Epithelial cell of proximal tubule (primary cell): ENCODE measurements at regions not wholly inside any gene's neighbourhood (a gene's known extent, or its start where the extent isn't known, plus 50 kb on each side); places are given as distances from the start of the nearest gene placed in this dataset.

Experiments used
- DNase-seq: peaks from one replicate; pipeline ENCODE4 v3.0.0-alpha.2; 2011; ENCODE audit warnings: low read depth
- H3K4me3 ChIP-seq: 2 replicates; pipeline ENCODE4 v1.5.1; 2011; ENCODE audit warnings: low read depth, mild to moderate bottlenecking, low read length
- TF ChIP-seq, protein P1 (sequence below): conservative IDR thresholded peaks from 2 replicates; pipeline ENCODE4 v1.5.1; 2012; ENCODE audit warnings: low read depth, mild to moderate bottlenecking, low read length

DNA sequence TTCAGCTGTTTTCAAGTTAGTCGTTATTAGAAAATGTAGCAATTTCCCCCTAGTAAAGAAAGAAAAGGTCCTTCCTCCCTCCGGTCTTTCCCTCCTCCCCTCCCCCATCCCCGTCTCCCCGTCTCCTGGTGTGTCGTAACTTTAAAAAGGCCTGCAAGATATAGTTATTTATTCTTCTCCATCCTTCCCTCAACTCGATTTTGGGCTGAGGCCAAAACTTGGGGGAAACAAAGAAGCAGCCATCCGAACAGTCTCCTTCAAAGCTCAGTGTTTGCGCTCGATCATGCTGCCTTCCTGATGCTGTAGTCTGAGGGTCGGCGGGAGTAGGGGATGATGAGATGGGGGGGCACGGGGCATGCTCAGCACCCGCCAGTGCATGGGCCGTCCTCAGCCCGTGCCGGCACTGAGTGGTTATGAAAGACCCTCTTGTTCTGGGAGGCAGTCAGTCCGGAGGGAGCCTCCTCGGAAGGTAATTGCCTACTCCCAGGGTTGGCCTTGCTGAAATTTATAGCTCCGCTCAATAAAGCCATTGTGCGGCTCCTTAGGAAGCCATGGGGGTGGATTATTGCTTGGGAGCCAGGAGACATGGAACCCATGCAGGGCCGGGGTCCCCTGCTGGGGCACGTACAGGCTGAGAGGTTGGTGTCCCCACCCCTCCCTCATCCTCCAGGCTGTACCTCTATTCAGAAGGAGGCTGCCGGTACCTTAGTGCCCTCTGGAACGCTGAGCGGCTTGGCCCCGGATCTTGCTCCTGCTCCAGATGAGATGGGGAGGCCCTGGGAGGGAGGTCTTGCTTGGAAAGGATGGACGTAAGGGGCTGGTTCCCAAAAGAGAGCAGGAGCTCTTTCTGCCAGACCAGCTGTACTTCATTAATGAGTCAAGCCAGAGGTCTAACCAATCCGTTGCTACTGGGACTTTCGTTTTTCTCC, 212.7 kb upstream of the CADM1 start:
- TF ChIP-seq, protein P1, sequence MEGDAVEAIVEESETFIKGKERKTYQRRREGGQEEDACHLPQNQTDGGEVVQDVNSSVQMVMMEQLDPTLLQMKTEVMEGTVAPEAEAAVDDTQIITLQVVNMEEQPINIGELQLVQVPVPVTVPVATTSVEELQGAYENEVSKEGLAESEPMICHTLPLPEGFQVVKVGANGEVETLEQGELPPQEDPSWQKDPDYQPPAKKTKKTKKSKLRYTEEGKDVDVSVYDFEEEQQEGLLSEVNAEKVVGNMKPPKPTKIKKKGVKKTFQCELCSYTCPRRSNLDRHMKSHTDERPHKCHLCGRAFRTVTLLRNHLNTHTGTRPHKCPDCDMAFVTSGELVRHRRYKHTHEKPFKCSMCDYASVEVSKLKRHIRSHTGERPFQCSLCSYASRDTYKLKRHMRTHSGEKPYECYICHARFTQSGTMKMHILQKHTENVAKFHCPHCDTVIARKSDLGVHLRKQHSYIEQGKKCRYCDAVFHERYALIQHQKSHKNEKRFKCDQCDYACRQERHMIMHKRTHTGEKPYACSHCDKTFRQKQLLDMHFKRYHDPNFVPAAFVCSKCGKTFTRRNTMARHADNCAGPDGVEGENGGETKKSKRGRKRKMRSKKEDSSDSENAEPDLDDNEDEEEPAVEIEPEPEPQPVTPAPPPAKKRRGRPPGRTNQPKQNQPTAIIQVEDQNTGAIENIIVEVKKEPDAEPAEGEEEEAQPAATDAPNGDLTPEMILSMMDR: no peak
- H3K4me3 ChIP-seq: no peak overlapping the region
- DNase-seq: no peak

DNA sequence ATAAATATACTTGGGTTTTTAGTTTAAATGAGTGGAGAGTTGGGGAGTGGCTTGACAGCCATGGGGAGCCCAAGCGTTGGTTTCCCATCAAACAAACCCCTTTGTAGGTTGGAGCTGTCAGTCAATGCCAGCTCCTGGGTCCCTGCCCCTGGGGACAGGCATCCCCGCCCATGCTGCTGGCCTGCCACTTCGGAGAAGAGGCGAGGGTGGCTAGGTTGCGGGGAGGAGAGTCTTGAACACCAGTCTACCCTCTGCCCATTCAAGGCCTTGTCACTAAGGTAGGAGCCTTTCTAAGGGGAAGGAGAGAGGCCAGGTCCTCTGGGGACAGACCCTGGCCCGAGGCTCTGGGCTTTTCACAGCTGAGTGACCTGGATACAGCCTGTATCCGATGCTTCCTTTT, 211.9 kb upstream of the CADM1 start:
- DNase-seq: no peak
- TF ChIP-seq, protein P1: no peak
- no peak overlapping the region for H3K4me3 ChIP-seq

DNA sequence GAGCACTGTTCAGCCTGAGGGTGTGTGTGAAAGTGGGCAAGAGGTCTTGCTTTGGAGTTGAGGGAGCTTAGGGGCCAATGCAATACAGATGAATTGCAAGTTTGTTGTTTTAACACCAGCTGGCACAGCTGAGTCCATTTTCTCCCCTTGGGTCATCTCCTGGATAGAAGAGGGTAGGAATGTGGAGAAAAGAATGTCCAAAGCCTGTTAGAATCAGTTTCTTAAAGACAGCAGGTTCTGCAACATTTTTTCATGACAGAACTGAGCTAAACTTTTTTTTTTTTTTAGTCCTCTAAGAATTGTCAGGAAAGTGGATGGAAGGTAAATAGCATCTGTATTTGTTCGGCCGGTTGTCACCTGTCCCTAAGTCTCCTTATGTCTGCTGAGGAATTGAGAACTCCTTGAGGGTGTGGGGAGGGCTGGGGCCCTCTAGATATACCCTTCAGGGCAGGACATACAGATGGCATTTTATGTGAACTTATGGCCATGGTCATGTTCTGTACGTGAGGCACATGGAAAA, 211.1 kb upstream of the CADM1 start:
- TF ChIP-seq, protein P1: no peak
- no peak for DNase-seq
- no peak overlapping the region for H3K4me3 ChIP-seq

DNA sequence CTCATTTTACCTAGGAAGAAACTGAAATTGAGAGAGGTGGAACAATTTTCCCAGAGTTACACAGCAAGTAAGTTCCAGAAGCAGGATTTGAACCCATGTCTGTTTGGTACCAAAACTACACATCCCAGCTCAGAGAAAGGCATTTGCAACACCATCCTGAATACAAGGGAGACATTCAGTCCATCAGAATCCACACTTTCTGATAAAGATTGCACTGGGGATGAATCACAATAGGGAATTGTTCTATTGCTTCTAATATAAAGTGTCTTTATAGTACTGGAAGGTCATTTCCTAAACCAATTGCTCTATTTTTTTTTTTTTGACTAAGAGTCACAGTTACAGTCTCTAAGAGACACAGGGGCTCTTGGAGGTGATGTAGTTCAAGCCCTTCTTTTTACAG, 208.1 kb upstream of the CADM1 start:
- no peak for DNase-seq
- H3K4me3 ChIP-seq: no peak overlapping the region
- TF ChIP-seq, protein P1: no peak

DNA sequence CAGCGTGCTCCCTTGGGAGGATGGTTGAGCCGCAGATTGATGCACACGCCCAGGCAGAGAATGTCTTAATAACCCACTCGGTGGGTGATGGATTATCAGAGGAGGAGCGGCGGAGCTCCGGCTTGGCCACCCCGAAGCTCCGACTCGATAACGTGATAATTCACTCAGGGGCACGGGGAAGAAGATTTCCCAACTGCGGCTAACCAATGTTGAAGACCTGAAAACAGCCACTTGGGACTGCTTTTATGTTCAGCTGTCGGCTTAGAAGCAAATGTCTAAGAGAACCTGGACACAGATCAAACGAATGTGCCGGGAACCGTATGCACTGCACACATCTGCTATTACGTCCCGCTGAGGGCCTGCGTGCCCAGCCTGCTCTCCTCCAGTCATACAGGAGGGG, 206.8 kb upstream of the CADM1 start:
- no peak for DNase-seq
- TF ChIP-seq, protein P1: no peak
- no peak overlapping the region for H3K4me3 ChIP-seq

DNA sequence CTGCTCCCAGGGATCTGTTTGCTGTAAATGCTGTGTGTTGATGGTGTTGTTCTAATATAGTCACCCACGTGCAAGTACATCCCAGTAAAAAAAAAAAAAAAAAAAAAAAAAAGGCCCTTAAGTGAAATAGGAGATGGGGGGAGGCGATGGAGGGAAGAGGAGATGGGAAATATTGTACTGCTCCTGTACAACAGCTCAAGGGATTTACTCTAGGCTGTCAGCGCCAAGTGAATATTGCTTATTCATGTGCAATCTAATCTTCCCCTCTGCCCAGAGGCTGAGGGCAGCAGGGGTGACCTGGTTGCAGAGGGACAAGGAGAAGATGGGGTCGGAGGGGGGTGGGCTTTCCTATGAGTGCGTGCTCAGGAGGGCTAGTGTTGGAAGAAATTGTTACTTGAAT, 206.2 kb upstream of the CADM1 start:
- TF ChIP-seq, protein P1: no peak
- DNase-seq: no peak
- no peak overlapping the region for H3K4me3 ChIP-seq

DNA sequence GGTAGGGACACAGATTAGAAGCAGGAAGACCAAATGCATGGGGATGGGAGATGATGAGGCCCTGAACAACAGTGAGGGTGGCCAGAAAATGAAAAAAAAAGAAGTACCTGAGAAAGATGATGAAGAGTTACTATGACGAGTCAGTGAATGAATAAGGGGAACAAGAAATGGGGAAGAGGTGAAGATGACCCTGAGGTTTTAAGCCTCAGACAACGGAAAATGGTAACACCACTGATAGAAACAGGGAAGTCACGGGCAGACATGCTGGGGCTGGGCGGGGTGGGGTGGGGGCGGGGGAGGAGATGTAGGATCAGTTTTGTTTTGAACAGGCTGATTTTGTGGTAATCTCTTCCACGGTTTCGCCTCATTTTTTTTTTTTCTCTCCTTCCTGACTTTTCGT, 205.1 kb upstream of the CADM1 start:
- TF ChIP-seq, protein P1: no peak
- DNase-seq: no peak
- H3K4me3 ChIP-seq: no peak overlapping the region
